NCI-H2029 (cell line): ENCODE measurements at regions not wholly inside any gene's neighbourhood (a gene's known extent, or its start where the extent isn't known, plus 50 kb on each side); places are given as distances from the start of the nearest gene placed in this dataset.

Experiments used
- DNase-seq: peaks from one replicate; lab custom pipeline; 2025; lab: John Stamatoyannopoulos, UW

DNA sequence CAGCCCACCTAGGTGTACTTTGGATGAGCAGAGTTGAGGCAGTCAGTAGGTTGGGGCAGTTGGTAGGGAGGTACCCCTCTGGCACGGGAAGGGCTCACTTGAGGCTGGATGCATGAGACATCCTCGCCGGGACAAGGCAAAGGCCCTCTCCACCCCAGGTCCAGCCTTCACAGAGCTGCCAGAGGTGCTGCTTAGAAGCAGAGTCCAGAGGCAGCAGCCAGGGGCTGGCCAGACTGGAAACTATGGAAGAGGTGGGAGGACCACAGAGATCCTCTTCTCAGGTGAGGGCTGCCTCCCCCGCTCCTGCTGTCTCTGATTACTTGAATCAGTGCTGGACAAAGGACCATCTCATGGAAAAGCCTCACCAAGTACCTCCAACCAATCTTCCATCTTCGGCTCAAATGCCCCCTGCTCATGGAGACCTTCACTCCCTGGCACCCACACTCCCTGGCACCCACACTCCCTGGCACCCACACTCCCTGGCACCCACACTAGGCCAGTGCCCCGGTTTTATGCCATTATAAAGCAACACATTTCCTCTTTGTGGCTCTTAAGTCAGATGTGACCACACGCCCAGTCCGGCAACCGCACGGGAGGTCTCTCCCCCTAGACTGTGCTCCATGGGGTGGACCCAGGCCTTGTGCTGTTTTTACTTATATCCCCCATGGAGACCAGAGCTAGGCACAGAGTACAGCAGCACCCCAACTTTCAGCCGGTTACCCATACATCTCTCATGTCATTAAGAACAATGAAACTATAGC, 100.1 kb downstream of the YTHDF1 start:
- DNase-seq, result no peak

DNA sequence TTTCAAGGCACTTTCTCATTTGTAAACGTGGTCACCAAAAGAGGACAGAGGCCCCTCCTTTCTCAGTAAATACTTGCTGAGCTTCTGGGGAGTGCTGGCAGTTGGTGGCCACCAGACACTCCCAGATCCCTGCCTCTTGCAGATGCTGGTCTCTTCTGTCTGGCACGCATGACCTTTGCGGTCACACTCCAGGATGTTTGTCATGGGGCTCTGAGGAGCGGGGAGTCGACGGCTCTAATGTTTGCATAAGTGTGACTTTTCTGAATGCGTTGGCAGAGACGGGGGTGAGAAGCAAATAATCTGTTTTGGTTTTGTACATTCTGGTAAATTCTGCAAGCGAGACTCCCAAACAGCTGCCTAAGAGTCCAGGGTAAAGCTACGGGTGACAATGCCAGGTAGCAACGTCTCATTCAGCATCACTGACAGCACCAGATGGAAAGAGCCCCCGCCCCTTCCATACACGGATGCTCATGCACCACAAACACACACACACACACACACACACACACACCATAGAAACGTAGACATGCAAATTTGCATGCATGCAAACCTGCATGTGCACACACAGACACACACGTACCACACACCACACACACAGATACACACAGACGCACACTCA, 101.1 kb downstream of the YTHDF1 start:
- DNase-seq, result no peak

GRCh38 chr20:63114006-63114692, 101.8 kb downstream of the YTHDF1 start:
- DNase-seq, result no peak

GRCh38 chr20:63112491-63113219, 103.3 kb downstream of the YTHDF1 start:
- DNase-seq, result no peak

DNA sequence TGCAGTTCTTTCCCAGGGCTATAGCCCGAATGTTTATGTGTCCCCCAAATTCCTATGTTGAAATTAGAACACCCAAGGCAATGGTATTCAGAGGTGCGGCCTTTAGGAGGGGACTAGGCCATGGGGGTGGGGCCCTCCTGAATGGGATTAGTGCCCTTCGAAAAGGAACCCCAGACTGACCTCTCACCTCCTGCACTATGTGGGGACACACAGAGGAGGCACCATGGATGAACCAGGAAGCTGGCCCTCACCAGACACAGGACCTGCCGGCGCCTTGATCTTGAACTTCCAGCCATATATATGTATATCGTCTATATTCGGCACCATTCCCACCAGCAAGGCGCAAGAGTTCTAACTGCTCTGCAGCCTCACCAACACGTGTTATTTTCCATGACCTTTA, 101.5 kb upstream of the BHLHE23 start:
- DNase-seq, result no peak

GRCh38 chr20:63107449-63108200, 100.9 kb upstream of the BHLHE23 start:
- DNase-seq, result no peak

DNA sequence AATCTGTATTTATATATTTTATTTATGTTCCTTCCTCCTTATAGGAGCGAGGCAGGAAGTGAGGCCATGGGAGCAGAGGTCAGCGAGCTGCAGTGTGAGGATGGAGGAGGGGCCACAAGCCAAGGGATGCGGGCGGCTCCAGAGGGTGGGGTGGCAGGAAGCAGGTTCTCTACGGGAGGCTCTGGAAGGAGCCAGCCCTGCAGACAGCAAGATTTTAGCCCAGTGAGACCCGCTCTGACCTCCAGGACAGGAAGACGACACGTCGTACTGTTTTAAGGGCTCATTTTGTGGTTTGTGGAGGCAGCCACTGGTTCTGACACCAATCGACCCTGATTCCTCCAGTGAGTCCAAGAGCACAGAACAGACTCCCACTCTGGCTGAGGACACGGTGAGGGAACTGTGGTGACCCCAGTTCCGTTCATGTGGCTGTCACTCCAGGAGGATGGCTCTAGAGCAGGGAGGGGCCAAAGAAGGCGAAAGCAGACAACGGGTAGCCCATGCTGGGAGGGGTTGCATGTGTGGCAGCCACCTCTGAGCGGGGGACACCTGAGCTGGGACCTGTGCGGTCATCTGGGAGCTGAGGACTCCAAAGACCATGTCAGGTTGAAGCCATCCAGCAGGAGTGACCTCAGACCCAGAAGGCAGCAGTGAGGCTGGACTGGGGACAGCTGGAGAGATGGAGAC, 100.1 kb upstream of the BHLHE23 start:
- DNase-seq, result no peak

DNA sequence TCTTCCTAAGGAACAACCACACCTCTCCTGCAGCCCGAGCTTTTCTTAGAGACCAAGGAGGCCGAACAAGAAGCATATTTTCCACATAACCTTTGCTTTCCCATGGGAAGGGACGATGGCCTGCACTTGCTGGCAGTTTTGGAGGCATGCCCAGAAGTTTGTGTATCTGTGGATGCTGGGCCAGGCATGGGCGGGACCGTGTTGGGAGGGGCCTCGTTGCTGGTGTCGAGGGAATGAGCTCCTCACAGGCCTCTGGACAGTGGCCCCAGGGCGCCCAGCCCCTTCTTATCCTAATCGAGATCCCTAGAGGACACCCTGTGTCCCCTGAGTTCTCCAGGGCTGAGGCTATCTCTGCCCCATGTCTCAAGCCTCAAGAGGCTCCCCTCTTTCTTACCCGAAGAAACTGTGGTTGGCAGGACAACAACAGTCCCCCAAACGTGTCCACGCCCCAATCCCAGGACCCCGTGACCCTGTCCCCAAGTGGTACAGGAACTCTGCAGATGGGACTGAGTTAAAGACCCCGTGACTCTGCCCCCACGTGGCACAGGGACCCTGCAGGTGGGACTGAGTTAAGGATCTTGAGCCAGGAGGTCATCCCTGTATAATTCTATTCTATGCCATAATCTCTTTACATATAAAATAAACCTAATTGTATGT, 99.5 kb upstream of the BHLHE23 start:
- DNase-seq, result peak; percentile 30

DNA sequence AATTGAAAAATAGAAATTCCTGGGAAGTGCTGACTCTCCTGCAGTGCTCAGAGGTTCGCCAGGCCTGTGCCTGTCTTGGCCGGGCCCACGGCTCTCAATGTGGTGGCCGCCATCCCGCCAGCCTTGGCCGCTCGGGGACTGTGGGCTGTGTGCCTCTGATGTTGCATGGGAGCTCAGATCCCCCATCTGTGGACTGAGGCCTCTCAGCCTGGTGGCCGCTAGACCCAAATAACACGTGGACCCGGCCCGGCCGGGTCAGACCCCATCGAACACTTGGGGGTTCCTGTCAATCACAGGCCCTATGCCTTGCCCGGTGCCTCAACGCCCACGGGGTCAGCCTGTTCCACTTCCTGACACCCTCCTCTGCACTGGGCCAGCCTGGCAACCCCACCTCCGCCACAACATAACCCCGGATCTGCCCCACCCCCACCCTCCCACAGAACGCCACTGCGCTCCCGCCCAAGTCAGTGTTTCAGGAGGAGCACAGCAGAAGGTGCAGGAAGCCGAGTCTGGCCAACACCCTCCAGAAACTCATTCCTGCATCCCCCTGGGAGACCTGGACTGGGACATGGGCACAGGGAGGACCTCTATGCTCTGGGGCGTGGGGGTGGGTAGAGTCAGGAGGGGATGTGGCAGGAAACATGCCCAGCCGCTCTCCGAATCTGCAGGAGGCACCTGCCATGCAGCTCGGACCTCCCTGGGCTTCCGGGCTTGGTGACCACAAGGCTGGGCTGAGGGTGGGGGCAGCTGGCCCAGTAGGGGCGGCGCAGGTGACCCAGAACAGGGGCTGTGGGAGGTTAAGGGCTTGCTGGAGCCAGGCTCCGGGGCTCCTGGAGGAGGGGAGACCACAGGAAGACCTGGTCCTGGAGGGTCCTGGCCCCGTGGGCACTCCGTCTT, 98.7 kb upstream of the BHLHE23 start:
- no peak for DNase-seq

DNA sequence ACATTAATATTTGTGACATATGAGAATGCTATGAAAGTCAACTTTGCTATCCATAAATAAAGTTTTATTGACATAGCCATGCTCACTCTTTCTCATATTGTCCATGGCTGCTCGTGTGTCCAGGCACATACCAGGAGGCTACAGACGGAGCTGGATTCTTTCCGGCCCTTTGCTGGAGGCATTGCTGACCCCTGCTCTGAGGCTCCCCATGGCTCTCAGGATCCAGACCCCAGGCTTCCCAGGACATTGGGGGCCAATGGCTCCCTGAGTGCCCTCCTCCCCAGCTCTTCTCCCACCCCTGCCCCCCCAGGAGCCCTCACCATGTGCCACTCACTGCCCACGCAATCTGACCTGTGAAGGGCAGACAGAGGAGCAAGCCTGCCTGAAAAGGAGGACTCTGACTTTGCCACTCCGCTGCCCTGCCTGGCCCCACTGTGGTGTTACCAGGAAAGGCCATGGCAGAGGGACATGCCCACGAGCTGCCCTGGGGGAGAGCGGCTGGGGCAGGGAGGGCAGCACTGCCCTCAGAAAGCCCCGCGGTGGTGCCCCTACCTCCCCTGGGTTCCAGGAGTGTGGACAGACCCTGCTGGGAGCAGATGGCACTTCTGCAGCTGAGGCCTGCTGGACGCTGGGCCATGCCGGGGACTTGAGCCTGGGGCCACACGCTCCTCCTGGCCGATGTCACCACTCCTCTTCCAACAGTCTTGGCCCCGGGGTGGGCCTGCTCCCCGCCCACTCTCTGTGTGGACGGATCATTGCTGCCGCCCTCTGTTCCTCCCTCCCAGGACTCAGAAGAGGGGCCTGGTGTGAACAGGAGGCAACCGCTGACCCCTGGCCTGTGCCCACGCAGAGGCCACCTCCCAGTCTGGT, 97.8 kb upstream of the BHLHE23 start:
- DNase-seq, result no peak

- DNase-seq, result no peak
These were observed 96.9 kb upstream of the BHLHE23 start for GRCh38 chr20:63103402-63104311.

DNA sequence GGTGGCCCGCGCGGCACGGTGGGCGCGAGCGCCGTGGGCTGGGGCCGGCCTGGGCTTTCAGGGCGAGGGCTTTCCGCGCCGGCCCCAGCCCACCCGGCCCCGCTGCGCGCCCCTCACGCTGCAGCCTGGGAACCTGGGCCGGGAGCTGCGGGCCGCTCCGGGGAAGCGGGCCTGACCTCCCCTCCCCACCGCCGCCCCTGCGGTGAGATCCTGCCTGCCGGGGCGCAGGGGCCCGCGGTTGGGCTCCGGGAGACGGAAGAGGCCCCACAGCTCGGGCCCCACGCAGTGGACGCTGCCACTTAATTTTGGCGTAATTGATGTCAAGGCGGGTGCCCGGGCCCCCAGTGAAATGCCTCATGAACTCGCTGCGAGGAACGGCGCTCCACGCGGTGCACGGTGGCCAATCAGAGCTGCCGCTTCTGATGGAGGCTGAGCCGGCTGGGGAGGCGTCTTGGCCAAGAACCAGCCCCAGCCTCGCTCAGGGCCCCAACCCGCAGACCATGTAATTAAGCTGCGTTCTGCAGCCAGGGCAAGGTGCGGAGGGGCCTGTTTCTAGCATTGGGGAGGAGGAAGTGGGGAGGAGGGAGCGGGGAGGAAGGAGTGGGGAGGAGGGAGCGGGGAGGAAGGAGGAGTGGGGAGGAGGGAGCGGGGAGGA, 96.1 kb upstream of the BHLHE23 start:
- no peak for DNase-seq

GRCh38 chr20:63101781-63102720, 95.3 kb upstream of the BHLHE23 start:
- DNase-seq, result no peak

- DNase-seq, result no peak
These were observed 94.3 kb upstream of the BHLHE23 start for GRCh38 chr20:63100926-63101699.
